NCI-H1092 (cell line): ENCODE measurements at regions not wholly inside any gene's neighbourhood (a gene's known extent, or its start where the extent isn't known, plus 50 kb on each side); places are given as distances from the start of the nearest gene placed in this dataset.
"Not testable (repeated sequence)": the region's sequence is repeated elsewhere in the genome, so short reads cannot be mapped to it uniquely, and the experiment has no call there.

Experiments
- DNase-seq: peaks from one replicate; lab custom pipeline; 2025; lab: John Stamatoyannopoulos, UW

DNA sequence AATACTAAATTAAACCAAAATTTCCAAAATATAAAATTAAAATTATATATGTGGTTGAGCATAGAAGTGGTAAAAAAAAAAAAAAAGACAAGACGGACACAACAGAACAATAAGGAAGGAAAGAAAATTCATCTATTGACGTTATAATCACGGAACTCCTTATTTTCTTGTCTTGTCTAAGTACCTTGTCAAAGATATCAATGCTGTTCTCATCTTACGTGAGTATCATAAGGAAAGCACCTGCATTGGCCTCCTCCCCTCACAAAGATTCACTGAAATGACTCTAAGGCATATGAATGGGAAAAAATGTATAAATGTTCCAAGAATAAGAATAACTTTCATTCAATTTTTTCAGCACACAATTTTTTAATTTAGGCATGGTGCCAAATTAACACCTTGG lies 135.4 kb downstream of the PPP1R3A start:
- no peak for DNase-seq

DNA sequence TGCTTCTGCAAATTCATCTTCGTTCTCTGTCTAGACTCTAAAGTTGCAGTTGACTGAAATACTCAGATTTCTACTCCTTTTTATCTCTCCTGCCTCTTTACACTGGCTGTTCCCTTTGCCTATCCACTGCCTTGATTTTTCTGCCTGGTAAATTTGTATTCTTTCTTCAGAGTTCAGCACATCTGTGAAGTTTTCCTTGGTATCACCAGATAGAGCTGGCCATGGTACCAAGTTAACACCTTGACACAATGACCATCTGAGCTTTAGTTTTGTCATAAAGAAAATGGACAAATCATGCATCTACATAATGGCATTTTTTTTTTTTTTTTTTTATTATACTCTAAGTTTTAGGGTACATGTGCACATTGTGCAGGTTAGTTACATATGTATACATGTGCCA lies 143.0 kb downstream of the PPP1R3A start:
- no peak for DNase-seq

DNA sequence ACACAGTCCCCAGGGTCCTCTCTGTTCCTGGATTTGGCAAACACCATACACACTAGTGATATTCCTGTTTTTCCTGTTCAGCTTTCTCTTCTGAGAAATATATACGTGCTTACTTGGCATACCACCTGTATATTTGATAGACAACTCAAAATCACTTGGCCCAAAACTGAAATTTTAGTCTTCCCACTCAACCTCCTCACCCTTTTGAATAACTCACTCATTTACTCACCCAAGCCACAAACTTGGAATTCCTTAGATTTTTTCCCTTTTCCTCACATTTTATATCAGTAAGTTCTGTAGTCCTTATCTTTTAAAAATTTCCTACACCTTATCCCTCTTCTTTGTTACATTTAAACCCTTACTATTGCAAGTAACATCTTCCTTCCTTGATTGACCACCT lies 143.4 kb downstream of the PPP1R3A start:
- peak; percentile 2 for DNase-seq

DNA sequence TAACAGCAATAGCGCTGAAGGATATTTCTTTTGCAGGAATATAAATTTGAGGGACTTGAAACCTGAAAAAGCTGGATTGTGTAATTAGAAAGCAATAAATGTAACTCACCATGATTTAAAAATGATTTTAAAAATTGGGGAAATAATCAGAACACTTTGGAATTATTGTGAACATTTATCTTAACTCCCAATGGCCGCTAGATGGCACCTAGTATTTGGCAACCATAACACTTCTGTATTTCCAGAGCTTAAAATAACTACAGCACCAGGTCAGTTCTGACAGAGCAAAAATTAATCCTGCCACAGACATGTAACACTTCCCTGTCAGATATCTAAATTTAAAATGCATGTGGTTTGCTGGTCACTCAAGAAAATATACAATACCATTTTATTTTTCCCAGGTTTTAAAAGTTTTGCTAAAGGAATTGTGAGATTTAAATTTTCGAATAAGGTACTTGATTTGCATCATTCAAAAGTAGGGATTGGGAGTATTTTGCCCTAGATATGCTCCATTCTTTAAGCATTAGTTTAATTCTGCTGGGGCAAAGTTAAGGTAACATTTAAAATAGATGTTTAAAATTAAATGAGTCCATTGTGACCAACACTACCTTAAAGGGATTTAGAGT lies 144.5 kb downstream of the PPP1R3A start:
- DNase-seq: peak; percentile 16

DNA sequence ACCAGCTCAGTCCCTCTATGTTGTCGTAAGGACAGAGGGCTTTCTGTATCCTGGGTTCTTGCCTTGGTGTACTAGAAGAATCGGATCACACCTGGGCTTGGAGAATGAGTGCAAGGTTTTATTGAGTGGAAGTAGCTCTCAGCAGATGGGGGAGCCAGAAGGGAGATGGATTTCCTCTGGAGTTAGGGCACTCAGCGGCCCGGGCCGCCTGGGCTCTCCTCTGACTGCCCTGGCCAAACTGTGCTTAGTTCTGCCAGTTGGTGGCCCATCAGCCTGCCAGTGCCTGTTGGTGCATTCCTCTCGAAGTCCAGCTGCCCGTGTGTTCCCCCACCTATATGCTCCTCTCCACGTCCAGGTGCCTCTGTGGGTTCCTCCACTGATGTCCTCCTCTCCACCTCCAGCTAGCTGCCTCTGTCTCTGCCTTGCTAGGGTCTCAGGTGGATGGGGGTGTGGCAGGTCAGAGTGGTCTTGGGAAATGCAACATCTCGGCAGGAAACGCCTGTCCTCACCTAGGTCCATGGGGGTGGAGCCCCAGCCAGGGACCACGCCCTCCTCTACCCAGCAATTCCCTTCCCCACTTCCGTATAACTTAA lies 148.6 kb downstream of the PPP1R3A start:
- DNase-seq: no peak

DNA sequence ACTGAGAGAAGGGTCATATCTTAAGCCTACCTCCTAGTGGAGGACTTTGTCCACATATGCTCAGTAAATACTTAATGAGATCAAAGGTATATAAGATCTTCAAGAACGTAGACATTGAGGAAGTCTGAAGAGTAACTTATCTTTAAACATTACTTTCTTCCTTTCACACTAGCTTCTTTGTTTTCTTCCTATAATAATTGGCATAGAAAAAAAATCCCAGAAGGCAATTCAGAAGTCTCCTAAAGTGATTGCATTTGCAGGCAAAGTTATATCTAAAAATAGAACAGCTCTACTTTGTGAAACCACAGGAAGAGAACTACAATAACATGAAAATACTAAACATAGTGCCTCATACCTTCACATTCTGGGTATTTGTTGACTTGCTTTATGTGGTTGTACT lies 150.4 kb downstream of the PPP1R3A start:
- no peak for DNase-seq

DNA sequence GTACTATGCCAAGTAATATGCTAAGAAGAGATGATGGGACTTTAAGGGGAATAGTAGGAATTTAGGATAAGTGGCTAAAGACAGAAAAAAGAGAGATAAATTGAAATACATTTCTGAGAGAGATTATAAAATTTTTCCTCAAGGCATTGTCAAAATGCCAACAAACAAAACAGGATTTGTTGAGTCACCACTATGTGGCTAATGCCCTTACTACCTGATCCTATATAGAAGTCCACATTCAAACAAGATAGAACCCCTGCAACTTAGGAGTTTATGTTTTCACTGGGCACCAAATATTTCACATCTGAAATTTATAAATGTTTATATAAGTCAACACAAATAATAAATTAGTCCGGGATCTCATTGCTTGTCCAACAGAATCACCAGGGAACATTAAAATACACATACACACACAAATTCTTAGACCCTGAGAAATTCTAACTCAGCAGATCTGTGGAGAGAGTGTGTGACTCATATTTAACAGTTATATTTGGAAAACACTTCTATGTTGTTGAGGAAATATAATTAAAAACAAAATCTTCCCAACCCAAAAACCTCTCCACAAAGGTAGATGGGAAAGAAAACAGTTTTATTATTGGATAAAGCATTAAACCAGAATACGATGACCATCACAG lies 154.3 kb downstream of the PPP1R3A start:
- DNase-seq: no peak

DNA sequence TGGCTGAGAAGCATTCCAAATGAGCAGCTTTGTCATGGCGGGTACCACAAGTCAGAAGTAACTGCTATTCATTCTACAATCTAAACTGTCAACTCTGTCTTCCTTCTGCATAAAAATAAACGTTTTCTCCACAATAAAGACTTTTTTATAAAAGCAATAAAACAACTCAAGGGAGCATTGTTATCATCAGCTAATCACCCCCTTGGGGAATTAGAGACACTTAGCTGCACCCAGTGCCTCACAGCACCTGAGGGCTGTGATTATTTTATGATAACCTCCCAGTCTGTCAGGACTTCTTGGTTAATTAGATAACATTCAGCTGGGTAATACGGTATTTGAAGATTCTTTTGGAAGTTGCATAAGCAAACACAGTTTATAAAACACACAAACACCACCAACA lies 155.6 kb downstream of the PPP1R3A start:
- DNase-seq: no peak

DNA sequence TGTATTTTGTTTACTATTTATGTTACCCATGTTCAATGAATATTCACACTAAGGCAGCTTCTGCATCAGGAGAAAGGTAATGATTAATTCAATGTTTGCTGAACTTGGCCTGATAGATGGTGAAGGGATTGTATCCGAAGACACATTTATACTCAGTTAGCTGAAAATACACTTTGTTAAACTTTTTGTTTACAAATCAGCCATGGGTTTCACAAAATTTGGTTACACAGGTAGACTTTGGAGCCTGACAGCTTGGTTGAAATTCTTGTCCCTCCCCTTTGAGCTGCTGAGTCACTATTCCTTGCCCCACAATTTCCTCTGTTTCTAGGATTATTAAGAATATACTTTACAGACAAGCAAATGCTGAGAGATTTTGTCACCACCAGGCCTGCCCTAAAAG lies 162.6 kb downstream of the PPP1R3A start:
- DNase-seq: no peak

DNA sequence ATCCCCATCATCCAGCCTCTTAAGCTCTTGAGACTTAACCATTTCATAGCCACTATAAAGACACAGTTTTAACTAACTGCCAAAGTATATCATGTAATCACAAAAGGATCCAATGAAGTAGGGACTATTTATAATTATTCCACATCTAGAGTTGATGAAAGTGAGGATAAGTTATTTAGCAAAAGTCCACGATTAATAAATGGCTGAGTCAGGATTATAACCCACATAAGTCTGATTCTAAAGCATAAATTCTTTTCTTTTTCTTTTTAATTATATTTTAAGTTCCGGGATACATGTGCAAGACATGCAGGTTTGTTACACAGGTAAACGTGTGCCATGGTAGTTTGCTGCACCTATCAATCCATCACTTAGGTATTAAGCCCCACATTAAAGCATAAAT lies 166.1 kb downstream of the PPP1R3A start:
- DNase-seq: no peak

DNA sequence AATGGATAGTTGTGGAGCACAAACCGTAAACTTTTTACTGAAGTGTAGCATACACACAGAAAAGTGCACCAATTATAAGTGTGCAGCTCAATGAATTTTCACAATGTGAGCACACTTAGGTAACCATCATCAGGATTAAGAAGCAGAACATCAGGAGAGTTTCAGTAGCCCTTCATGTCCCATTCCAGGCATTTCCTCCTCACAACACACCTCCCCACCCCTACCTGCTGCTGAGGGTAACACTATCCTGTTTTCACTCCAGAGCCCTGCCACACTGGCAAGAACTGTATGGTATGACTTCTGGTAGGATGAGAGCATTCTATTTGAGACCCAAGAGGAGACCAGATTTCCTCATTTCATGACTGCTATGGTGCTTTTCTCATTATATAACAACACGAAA lies 166.5 kb downstream of the PPP1R3A start:
- no peak for DNase-seq

DNA sequence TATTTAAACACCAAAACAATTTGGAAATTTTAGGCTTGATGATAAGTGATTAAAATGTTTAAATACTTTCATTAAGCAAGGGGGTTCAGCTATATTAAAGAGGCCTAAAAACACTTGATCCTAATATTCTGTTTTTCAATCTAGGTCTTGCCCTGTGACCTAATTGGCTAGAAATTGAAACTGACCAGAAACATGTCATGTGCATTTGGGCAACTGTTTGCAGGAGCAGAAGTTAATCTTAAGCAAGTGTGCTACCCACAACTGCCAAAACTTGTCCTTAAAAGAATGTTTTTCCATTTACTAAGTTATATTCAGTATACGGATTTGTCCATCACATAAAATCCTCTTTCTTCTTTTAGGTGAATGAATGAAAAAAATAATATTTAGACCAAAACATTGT lies 167.3 kb downstream of the PPP1R3A start:
- DNase-seq: no peak

DNA sequence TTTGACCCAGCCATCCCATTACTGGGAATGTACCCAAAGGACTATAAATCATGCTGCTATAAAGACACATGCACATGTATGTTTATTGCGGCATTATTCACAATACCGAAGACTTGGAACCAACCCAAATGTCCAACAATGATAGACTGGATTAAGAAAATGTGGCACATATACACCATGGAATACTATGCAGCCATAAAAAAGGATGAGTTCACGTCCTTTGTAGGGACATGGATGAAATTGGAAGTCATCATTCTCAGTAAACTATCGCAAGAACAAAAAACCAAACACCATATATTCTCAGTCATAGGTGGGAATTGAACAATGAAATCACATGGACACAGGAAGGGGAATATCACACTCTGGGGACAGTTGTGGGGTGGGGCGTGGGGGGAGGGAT lies 170.4 kb downstream of the PPP1R3A start:
- not testable (repeated sequence) for DNase-seq

DNA sequence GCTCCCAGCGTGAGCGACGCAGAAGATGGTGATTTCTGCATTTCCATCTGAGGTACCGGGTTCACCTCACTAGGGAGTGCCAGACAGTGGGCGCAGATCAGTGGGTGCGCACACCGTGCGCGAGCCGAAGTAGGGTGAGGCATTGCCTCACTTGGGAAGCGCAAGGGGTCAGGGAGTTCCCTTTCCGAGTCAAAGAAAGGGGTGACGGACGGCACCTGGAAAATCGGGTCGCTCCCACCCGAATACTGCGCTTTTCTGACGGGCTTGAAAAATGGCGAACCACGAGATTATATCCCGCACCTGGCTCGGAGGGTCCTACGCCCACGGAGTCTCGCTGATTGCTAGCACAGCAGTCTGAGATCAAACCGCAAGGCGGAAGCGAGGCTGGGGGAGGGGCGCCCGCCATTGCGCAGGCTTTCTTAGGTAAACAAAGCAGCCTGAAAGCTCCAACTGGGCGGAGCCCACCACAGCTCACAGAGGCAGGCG lies 175.8 kb downstream of the PPP1R3A start:
- not testable (repeated sequence) for DNase-seq

DNA sequence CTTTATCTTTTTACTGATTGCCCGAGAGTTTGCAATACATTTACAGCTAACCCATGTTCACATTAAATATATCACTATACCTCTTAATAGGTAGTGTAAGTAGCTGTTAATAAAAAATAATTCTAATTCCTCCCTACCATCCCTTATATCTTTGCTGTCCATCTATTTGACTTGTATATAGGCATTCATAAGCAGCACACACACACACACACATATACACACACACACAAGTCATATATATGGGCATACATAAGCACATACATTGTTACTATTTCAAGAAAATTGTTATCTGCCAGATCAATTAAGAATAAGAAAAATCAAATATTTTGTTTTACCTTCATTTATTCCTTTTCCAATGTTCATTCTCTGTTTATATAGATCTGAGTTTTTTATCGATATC lies 176.4 kb downstream of the PPP1R3A start:
- no peak for DNase-seq

DNA sequence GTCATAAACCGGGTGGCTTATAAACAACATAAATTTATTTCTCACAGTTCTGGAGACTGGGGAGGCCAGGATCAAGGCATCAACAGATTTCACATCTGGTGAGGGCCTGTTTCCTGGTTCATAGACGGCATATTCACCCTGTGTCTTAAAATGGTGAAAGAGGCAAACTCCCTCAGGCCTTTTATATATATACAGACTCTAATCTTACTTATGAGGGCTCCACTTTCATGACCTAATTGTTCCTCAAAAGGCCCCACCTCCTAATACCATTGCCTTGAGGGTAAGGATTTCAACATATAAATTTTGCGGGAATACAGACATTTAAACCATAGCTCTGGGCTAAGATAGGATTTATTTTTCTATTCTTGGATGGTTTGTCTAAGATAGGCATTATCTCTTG lies 187.2 kb downstream of the PPP1R3A start:
- no peak for DNase-seq

DNA sequence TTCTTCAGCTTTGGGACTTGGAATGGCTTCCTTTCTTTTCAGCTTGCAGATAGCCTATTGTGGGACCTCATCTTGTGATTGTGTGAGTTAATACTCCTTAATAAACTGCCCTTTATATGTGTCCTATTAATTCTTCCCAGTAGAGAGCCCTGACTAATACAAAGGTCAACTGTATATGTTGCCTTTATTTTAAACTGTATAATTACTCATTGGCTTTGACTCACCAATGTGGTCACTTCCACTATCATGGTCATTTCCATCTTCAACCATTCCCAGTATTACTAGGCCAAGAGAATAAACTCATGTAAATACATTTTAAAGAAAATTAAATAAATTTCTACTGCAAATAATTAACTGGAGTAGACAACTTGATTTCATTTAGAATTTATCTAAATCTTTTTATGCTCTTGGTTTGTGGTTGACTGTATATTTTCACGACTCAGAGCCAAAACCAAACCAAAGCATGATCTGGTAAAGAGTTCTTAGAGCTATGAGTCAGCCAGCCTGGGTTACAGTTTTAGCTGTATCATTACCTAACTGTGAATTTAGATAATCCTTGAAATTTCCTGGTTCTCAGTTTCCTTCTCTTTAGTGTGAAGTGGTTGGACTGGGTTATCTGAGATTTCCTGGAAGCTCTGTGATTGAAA lies 188.4 kb downstream of the PPP1R3A start:
- no peak for DNase-seq

DNA sequence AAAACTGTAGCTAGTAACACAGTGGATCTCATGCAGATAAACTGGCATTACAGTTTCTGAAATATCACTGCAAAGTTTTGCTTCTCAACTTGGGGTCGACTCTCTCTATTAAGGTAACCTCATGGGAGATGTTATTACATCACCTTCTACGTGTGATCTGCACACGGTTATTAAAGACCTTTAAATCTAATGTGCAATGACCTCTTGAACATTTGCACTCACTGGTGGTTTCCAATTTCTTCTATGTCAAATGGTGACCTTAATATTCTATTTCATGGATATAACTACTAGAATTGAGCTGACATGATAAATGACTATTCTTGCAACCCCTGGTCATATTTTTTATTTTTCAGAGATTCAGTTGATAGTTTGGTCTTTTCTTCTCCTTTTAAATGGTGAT lies 191.3 kb downstream of the PPP1R3A start:
- DNase-seq: no peak

DNA sequence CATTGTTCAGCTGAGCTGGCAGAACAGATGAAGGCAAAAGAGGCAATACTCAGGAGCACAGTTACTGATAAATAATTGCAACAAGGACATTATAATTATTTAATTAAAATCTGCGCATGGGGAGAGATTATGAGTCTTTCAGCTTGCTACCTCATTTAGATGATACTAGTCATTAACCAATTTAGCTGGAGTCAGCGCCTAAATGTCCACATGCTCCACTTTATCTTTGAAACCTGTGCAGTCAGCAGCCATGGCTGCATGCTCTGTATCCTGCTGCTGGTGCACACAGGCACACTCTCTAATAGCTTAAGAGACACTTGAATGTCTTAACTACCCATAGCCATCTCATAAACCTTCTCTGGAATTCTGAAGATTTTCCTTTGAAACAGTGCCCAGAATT lies 196.8 kb downstream of the PPP1R3A start:
- no peak for DNase-seq

DNA sequence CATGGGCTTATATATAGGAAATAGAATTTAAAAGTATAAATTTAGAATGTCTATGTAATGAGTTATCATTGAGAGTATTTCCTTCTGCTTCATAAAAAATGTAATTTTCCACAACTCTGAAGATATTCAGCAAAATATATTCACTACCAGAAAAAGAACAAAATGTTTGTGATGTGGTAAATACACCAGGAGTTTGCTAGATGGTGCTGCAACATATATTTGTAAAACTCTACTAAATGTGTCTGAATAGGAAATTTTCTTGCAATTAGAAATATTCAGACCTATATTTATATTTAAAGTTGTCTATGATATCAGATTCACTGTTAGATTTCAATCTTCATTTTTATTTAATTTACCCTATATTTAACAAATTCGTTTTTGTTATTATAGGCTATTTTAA lies 201.1 kb downstream of the PPP1R3A start:
- DNase-seq: no peak

DNA sequence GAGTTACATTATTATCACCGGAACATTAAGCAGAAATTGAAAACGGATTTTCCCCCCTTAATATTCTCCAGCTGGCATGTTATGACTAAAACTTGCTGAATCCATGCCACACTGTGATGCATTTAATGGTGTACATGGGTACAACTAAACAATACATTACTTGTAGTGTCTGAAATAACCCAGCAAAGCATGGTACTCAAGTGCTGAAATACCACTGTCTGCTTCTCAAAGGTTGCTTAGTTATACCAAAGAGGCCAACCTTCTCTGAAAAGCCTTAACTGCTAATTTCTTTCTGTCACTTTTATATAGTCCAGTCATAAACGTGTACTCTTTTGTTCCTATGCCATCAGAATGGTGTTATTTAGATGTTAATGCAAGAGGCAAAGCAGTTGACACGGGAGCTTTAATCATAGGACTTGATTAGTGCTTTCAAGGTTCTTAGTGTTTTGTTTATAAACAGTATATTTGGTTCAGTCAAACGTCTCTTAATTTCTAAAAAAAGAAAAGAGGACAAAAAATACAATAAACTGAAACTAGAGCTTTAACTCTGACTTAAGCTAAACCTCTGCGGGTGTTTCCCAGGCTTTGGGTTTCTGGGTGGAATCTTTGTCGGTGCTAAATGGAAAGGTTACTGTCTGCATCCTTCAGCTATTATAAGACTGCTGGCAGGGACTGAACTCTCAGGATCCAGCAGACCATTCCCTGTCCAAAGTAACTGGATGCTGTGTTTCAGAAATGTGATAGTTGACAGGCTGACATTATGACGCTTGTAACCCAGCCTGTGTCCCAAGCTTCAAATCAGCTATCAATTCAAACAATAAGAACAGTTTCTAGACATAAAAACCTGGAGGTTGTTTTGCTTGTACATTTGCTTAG lies 202.6 kb downstream of the PPP1R3A start:
- DNase-seq: no peak

DNA sequence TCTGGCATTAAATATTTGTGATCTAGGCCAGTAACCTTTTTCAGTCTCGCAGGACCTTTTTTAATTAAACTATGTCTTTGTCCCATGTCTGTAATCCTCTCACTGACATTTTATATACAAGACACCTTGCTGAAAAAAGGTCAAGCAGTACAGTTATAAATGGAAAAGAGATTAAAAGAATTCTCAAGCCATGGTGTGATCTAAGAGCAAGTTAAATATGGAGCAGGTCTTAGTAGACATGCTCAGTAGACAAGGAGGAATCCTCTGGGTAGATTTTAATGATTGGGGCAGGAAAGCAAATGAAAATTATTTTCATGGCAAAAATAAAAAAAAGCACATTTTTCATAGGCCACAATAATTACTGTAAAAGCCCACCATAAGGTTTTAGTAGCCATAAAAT lies 203.5 kb downstream of the PPP1R3A start:
- no peak for DNase-seq
